NB4 (cell line): ENCODE measurements at regions not wholly inside any gene's neighbourhood (a gene's known extent, or its start where the extent isn't known, plus 50 kb on each side); places are given as distances from the start of the nearest gene placed in this dataset.

ENCODE experiments used
- DNase-seq: peaks from one replicate; pipeline ENCODE4 v3.0.0; 2010; ENCODE audit warnings: low read depth
- H3K4me3 ChIP-seq: one replicate; pipeline ENCODE4 v1.5.1; 2011; ENCODE audit warnings: mild to moderate bottlenecking, low read depth, low read length, moderate library complexity
- MAX ChIP-seq: IDR thresholded peaks from 2 replicates; pipeline ENCODE4 v1.6.1; 2011; ENCODE audit warnings: low read depth, low read length
- MYC ChIP-seq: IDR thresholded peaks from 2 replicates; pipeline ENCODE4 v1.6.1; 2011; ENCODE audit warnings: low read depth, low read length
- POLR2A ChIP-seq: IDR thresholded peaks from 2 replicates; pipeline ENCODE4 v1.6.1; 2011; ENCODE audit warnings: mild to moderate bottlenecking; ENCODE audit not compliant: insufficient read length; ENCODE audit errors: extremely low read depth
- TF ChIP-seq, protein P1 (sequence below): IDR thresholded peaks from one replicate; pipeline ENCODE4 v1.5.1; 2012; ENCODE audit warnings: low read depth, low read length

- TF ChIP-seq, protein P1, sequence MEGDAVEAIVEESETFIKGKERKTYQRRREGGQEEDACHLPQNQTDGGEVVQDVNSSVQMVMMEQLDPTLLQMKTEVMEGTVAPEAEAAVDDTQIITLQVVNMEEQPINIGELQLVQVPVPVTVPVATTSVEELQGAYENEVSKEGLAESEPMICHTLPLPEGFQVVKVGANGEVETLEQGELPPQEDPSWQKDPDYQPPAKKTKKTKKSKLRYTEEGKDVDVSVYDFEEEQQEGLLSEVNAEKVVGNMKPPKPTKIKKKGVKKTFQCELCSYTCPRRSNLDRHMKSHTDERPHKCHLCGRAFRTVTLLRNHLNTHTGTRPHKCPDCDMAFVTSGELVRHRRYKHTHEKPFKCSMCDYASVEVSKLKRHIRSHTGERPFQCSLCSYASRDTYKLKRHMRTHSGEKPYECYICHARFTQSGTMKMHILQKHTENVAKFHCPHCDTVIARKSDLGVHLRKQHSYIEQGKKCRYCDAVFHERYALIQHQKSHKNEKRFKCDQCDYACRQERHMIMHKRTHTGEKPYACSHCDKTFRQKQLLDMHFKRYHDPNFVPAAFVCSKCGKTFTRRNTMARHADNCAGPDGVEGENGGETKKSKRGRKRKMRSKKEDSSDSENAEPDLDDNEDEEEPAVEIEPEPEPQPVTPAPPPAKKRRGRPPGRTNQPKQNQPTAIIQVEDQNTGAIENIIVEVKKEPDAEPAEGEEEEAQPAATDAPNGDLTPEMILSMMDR = no peak
- TF ChIP-seq MYC = no peak
- H3K4me3 ChIP-seq = no peak overlapping the region
- DNase-seq = no peak
Observed at GRCh38 chr18:27656905-27657304, 471.8 kb upstream of the CHST9 start.

GRCh38 chr18:27656167-27656778 lies 471.2 kb upstream of the CHST9 start:
- TF ChIP-seq, protein P1 = no peak
- no peak for TF ChIP-seq MAX
- TF ChIP-seq MYC = no peak
- TF ChIP-seq POLR2A = no peak
- no peak overlapping the region for H3K4me3 ChIP-seq
- DNase-seq = no peak

- DNase-seq = no peak
- no peak for TF ChIP-seq MAX
- no peak for TF ChIP-seq MYC
- TF ChIP-seq, protein P1 = no peak
- no peak for TF ChIP-seq POLR2A
- H3K4me3 ChIP-seq = no peak overlapping the region
Observed at GRCh38 chr18:27653247-27653646, 468.1 kb upstream of the CHST9 start.

GRCh38 chr18:27652480-27653121 lies 467.5 kb upstream of the CHST9 start:
- no peak overlapping the region for H3K4me3 ChIP-seq
- no peak for DNase-seq
- TF ChIP-seq, protein P1 = no peak
- no peak for TF ChIP-seq MYC
- TF ChIP-seq MAX = no peak
- no peak for TF ChIP-seq POLR2A

DNA sequence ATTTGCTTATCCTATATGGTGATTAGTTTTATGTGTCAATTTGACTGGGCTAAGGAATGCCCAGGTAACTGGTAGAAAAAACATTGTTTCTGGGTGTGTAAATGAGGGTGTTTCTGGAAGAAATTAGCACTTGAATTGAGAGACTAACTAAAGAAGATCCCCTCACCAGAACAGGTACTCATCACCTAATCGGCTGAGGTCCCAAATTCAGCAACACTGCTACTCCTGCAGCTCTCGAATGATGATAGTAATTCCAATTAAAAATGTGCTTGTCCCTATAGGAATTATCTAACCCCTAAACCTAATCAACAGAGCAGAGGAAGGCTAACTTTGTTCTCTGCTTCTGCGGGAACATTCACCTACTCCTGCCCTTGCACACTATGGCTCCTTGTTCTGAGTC lies 464.5 kb upstream of the CHST9 start:
- H3K4me3 ChIP-seq = no peak overlapping the region
- TF ChIP-seq POLR2A = no peak
- no peak for DNase-seq

GRCh38 chr18:27645929-27646328 lies 460.8 kb upstream of the CHST9 start:
- TF ChIP-seq, protein P1 = no peak
- no peak for TF ChIP-seq MAX
- TF ChIP-seq MYC = no peak
- no peak for TF ChIP-seq POLR2A
- H3K4me3 ChIP-seq = no peak overlapping the region
- DNase-seq = no peak
